ENCODE measurements at regions not wholly inside any gene's neighbourhood (a gene's known extent, or its start where the extent isn't known, plus 50 kb on each side); places are given as distances from the start of the nearest gene placed in this dataset.

DNA sequence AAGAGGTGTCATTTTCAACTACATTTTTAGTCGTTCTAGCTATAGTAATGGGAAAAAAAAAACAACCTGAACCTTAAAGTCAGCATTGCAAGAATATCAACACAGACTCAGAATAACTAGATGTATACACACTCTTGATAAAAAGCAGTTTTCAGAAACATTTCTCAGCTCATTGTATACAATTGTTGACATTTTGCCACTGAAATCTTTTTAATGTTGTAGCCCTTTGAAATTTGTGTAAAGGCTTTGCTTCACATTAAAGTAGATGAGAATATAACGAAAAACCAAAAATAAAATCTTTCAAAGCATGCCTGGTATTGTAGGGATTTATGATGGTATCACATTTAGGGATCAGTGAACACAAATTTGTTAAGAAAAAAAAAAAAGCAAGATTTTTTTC lies 87.2 kb upstream of the SLC10A2 start:
- no peak overlapping the region for H3K4me3 ChIP-seq (ENCODE audit: low read length)
- H3K79me2 ChIP-seq (ENCODE audit: low read length), result no peaks in the 10 kb centered on the region
- H3K27me3 ChIP-seq (ENCODE audit: low read depth, low read length), result no peaks in the 10 kb centered on the region
- H4K20me1 ChIP-seq (ENCODE audit: insufficient read depth, low read length), result no peaks in the 10 kb centered on the region
- no peaks in the 10 kb centered on the region for H3K9me3 ChIP-seq (ENCODE audit: insufficient read depth, low read length)
- H3K9ac ChIP-seq (ENCODE audit: low read length), result no peak overlapping the region
- no peaks in the 10 kb centered on the region for H3K4me1 ChIP-seq (ENCODE audit: low read length)
- TF ChIP-seq EZH2phosphoT487 (IDR thresholded peaks at IDR 0.05; ENCODE audit: low read depth), result no peak
- TF ChIP-seq, protein P1, sequence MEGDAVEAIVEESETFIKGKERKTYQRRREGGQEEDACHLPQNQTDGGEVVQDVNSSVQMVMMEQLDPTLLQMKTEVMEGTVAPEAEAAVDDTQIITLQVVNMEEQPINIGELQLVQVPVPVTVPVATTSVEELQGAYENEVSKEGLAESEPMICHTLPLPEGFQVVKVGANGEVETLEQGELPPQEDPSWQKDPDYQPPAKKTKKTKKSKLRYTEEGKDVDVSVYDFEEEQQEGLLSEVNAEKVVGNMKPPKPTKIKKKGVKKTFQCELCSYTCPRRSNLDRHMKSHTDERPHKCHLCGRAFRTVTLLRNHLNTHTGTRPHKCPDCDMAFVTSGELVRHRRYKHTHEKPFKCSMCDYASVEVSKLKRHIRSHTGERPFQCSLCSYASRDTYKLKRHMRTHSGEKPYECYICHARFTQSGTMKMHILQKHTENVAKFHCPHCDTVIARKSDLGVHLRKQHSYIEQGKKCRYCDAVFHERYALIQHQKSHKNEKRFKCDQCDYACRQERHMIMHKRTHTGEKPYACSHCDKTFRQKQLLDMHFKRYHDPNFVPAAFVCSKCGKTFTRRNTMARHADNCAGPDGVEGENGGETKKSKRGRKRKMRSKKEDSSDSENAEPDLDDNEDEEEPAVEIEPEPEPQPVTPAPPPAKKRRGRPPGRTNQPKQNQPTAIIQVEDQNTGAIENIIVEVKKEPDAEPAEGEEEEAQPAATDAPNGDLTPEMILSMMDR (IDR thresholded peaks at IDR 0.05; ENCODE audit: low read depth, low read length), result no peak
- no peak overlapping the region for H3K27ac ChIP-seq (ENCODE audit: low read length)
- H3K36me3 ChIP-seq (replicated peaks; ENCODE audit: low read depth, low read length), result no peaks in the 10 kb centered on the region
- H3K4me2 ChIP-seq (ENCODE audit: low read length), result no peak overlapping the region
- H2AFZ ChIP-seq (ENCODE audit: low read depth, low read length), result no peak overlapping the region

DNA sequence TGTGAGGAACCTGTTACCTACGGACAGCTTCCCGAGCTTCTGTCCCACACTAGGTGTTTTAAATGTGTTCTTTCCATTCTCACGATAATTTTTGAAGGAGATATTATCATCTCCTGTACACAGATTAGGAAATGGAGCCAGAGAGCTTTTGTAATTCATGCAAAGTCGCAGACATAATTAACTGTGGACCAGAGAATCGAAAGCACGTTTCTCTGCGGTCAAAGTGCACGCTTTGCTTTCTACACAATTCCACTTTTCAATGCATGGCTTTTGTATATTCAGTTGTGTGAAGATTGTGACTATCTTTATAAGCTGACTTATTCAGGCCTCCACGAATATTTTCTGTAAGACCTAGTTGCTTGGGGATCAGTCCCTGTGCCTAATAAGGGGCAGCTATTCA lies 81.7 kb upstream of the SLC10A2 start:
- TF ChIP-seq, protein P1 (IDR thresholded peaks at IDR 0.05; ENCODE audit: low read depth, low read length), result no peak
- no peak for TF ChIP-seq EZH2phosphoT487 (IDR thresholded peaks at IDR 0.05; ENCODE audit: low read depth)
- Histone ChIP-seq H3K4me3 (ENCODE audit: low read length) (no peak overlapping the region), H3K79me2 (ENCODE audit: low read length) (no peaks in the 10 kb centered on the region), H4K20me1 (ENCODE audit: insufficient read depth, low read length) (no peaks in the 10 kb centered on the region), H2AFZ (ENCODE audit: low read depth, low read length) (no peak overlapping the region), H3K27me3 (ENCODE audit: low read depth, low read length) (no peaks in the 10 kb centered on the region), H3K4me1 (ENCODE audit: low read length) (no peaks in the 10 kb centered on the region), H3K9me3 (ENCODE audit: insufficient read depth, low read length) (no peaks in the 10 kb centered on the region), H3K27ac (ENCODE audit: low read length) (no peak overlapping the region), H3K4me2 (ENCODE audit: low read length) (no peak overlapping the region), H3K9ac (ENCODE audit: low read length) (no peak overlapping the region), H3K36me3 (replicated peaks; ENCODE audit: low read depth, low read length) (no peaks in the 10 kb centered on the region)

DNA sequence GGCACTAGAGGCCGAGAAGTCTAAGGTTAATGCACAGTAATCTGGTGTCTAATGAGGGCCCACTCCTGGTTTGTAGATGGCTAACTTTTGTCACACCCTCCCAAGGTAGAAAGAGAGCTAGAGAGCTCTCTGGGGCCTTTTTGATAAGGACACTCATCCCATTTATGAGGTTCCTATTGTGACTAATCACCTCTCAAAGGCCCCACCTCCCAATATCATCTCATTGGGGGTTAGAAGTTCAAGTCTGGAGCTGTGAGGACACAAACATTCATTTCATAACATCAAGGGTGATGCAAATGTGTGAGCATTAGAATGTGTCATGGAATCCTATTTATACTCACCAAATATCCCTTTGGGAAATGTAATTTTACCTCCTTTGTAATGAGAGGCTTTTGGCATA lies 79.2 kb upstream of the SLC10A2 start:
- Histone ChIP-seq H3K4me2 (ENCODE audit: low read length) (no peak overlapping the region), H3K9me3 (ENCODE audit: insufficient read depth, low read length) (no peaks in the 10 kb centered on the region), H3K36me3 (replicated peaks; ENCODE audit: low read depth, low read length) (no peaks in the 10 kb centered on the region), H3K4me1 (ENCODE audit: low read length) (no peaks in the 10 kb centered on the region), H4K20me1 (ENCODE audit: insufficient read depth, low read length) (no peaks in the 10 kb centered on the region), H3K27ac (ENCODE audit: low read length) (no peak overlapping the region), H3K9ac (ENCODE audit: low read length) (no peak overlapping the region), H3K27me3 (ENCODE audit: low read depth, low read length) (no peaks in the 10 kb centered on the region), H3K4me3 (ENCODE audit: low read length) (no peak overlapping the region), H2AFZ (ENCODE audit: low read depth, low read length) (no peak overlapping the region), H3K79me2 (ENCODE audit: low read length) (no peaks in the 10 kb centered on the region)
- TF ChIP-seq EZH2phosphoT487 (IDR thresholded peaks at IDR 0.05; ENCODE audit: low read depth), result no peak
- TF ChIP-seq, protein P1 (IDR thresholded peaks at IDR 0.05; ENCODE audit: low read depth, low read length), result no peak

DNA sequence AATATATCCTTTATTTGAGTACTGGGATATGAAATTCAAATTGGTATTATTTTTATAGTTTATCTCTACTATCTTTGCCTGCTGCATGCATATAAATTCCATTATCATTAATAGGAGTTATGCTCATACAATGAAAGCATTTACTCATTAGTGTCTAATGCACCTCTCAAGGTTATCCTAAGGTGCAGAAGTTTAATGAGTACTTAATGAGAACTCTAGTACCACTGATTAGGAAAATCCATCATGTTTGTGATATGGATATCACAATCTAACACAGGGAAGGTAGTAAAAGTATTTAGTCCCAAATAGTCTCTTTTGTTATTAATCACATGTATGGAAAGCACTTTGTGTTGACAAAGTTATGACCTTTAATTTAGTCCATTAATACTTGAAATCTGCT lies 77.2 kb upstream of the SLC10A2 start:
- H3K4me1 ChIP-seq (ENCODE audit: low read length), result no peaks in the 10 kb centered on the region
- H3K9me3 ChIP-seq (ENCODE audit: insufficient read depth, low read length), result no peaks in the 10 kb centered on the region
- no peak overlapping the region for H2AFZ ChIP-seq (ENCODE audit: low read depth, low read length)
- no peaks in the 10 kb centered on the region for H3K27me3 ChIP-seq (ENCODE audit: low read depth, low read length)
- no peak overlapping the region for H3K9ac ChIP-seq (ENCODE audit: low read length)
- H4K20me1 ChIP-seq (ENCODE audit: insufficient read depth, low read length), result no peaks in the 10 kb centered on the region
- TF ChIP-seq, protein P1 (IDR thresholded peaks at IDR 0.05; ENCODE audit: low read depth, low read length), result no peak
- no peak for TF ChIP-seq EZH2phosphoT487 (IDR thresholded peaks at IDR 0.05; ENCODE audit: low read depth)
- H3K4me2 ChIP-seq (ENCODE audit: low read length), result no peak overlapping the region
- no peaks in the 10 kb centered on the region for H3K79me2 ChIP-seq (ENCODE audit: low read length)
- H3K4me3 ChIP-seq (ENCODE audit: low read length), result no peak overlapping the region
- H3K36me3 ChIP-seq (replicated peaks; ENCODE audit: low read depth, low read length), result no peaks in the 10 kb centered on the region
- H3K27ac ChIP-seq (ENCODE audit: low read length), result no peak overlapping the region

All from OCI-LY3 (cell line).